NCI-H2107 treated with DMSO at 0.1 percent for 48 hours (cell line): ENCODE measurements at regions not wholly inside any gene's neighbourhood (a gene's known extent, or its start where the extent isn't known, plus 50 kb on each side); places are given as distances from the start of the nearest gene placed in this dataset.

Experiments used
- DNase-seq: peaks from one replicate; lab custom pipeline; 2025; ENCODE audit not compliant: unreplicated experiment; lab: John Stamatoyannopoulos, UW

GRCh38 chr1:166221316-166221715 lies 54.5 kb upstream of the FAM78B start:
- DNase-seq = no peak

GRCh38 chr1:166233750-166234366 lies 67.1 kb upstream of the FAM78B start:
- DNase-seq = no peak

- DNase-seq = no peak
These were observed 68.9 kb upstream of the FAM78B start for GRCh38 chr1:166235728-166236127.

GRCh38 chr1:166237675-166238074 lies 70.9 kb upstream of the FAM78B start:
- no peak for DNase-seq

- no peak for DNase-seq
These were observed 86.4 kb upstream of the FAM78B start for GRCh38 chr1:166253076-166253779.

- DNase-seq = no peak
These were observed 91.2 kb upstream of the FAM78B start for GRCh38 chr1:166258017-166258416.

- no peak for DNase-seq
These were observed 94.7 kb upstream of the FAM78B start for GRCh38 chr1:166261511-166261910.

- DNase-seq = no peak
These were observed 103.8 kb upstream of the FAM78B start for GRCh38 chr1:166270476-166271150.

- no peak for DNase-seq
These were observed 104.3 kb upstream of the FAM78B start for GRCh38 chr1:166271151-166271538.

- no peak for DNase-seq
These were observed 105.4 kb upstream of the FAM78B start for GRCh38 chr1:166272155-166272554.

GRCh38 chr1:166272851-166273250 lies 106.0 kb upstream of the FAM78B start:
- no peak for DNase-seq

GRCh38 chr1:166273618-166274017 lies 106.8 kb upstream of the FAM78B start:
- no peak for DNase-seq

GRCh38 chr1:166282391-166283137 lies 115.8 kb upstream of the FAM78B start:
- no peak for DNase-seq

- DNase-seq = no peak
These were observed 116.4 kb upstream of the FAM78B start for GRCh38 chr1:166283190-166283589.

- DNase-seq = no peak
These were observed 116.8 kb upstream of the FAM78B start for GRCh38 chr1:166283600-166283999.

GRCh38 chr1:166289309-166290050 lies 122.7 kb upstream of the FAM78B start:
- no peak for DNase-seq

GRCh38 chr1:166295656-166296055 lies 128.9 kb upstream of the FAM78B start:
- no peak for DNase-seq

- DNase-seq = no peak
These were observed 131.2 kb upstream of the FAM78B start for GRCh38 chr1:166297993-166298392.

GRCh38 chr1:166300767-166301166 lies 134.0 kb upstream of the FAM78B start:
- no peak for DNase-seq

- no peak for DNase-seq
These were observed 136.4 kb upstream of the FAM78B start for GRCh38 chr1:166302989-166303758.
